ENCODE measurements at regions not wholly inside any gene's neighbourhood (a gene's known extent, or its start where the extent isn't known, plus 50 kb on each side); places are given as distances from the start of the nearest gene placed in this dataset.

- TF ChIP-seq CTCF (IDR thresholded peaks at IDR 0.05; ENCODE audit: control extremely low read depth, extremely low read depth, low read depth, missing control alignments): no peak
- CTCF ChIA-PET: interaction anchor here (1.1 to 1.8 kb wide), 2 partner anchors 8 to 27 kb away, joined by 4 read pairs; no protein-coding TSS in a partner anchor
- DNase-seq (ENCODE audit: extremely low spot score): no peak
- POLR2A ChIA-PET: no interaction called here
These were observed 620.3 kb upstream of the POU3F3 start for GRCh38 chr2:104233591-104233990.

- CTCF ChIA-PET: interaction anchor here (1.0 kb wide), 1 partner anchor 9 kb away, joined by 3 read pairs; no protein-coding TSS in a partner anchor
- no peak for TF ChIP-seq CTCF (IDR thresholded peaks at IDR 0.05; ENCODE audit: control extremely low read depth, extremely low read depth, low read depth, missing control alignments)
- POLR2A ChIA-PET: no interaction called here
- DNase-seq (ENCODE audit: extremely low spot score): no peak
These were observed 617.4 kb upstream of the POU3F3 start for GRCh38 chr2:104236491-104236890.

- CTCF ChIA-PET: interaction anchor here (1.4 kb wide), 1 partner anchor 12 kb away, joined by 4 read pairs; no protein-coding TSS in a partner anchor
- no peak for TF ChIP-seq CTCF (IDR thresholded peaks at IDR 0.05; ENCODE audit: control extremely low read depth, extremely low read depth, low read depth, missing control alignments)
These were observed 612.9 kb upstream of the POU3F3 start for GRCh38 chr2:104240984-104241383.

GRCh38 chr2:104249629-104250028 is 604.3 kb upstream of the POU3F3 start:
- CTCF ChIA-PET: no interaction called here
- no peak for TF ChIP-seq CTCF (IDR thresholded peaks at IDR 0.05; ENCODE audit: control extremely low read depth, extremely low read depth, low read depth, missing control alignments)
- DNase-seq (ENCODE audit: extremely low spot score): no peak
- POLR2A ChIA-PET: no interaction called here

More at GRCh38 chr2:104240984-104241383, 612.9 kb upstream of the POU3F3 start:
- POLR2A ChIA-PET: no interaction called here
- no peak for DNase-seq (ENCODE audit: extremely low spot score)

GRCh38 chr2:104250635-104251034 is 603.3 kb upstream of the POU3F3 start:
- no peak for DNase-seq (ENCODE audit: extremely low spot score)
- POLR2A ChIA-PET: no interaction called here
- CTCF ChIA-PET: no interaction called here
- no peak for TF ChIP-seq CTCF (IDR thresholded peaks at IDR 0.05; ENCODE audit: control extremely low read depth, extremely low read depth, low read depth, missing control alignments)

GRCh38 chr2:104254017-104254416 is 599.9 kb upstream of the POU3F3 start:
- no peak for DNase-seq (ENCODE audit: extremely low spot score)
- ChIA-PET CTCF (no interaction called here), POLR2A (no interaction called here)
- TF ChIP-seq CTCF (IDR thresholded peaks at IDR 0.05; ENCODE audit: control extremely low read depth, extremely low read depth, low read depth, missing control alignments): no peak

GRCh38 chr2:104262714-104263113 is 591.2 kb upstream of the POU3F3 start:
- CTCF ChIA-PET: no interaction called here
- POLR2A ChIA-PET: no interaction called here
- TF ChIP-seq CTCF (IDR thresholded peaks at IDR 0.05; ENCODE audit: control extremely low read depth, extremely low read depth, low read depth, missing control alignments): no peak
- DNase-seq (ENCODE audit: extremely low spot score): no peak
